AG09309 (cell line): ENCODE measurements at regions not wholly inside any gene's neighbourhood (a gene's known extent, or its start where the extent isn't known, plus 50 kb on each side); places are given as distances from the start of the nearest gene placed in this dataset.

Source experiments
- DNase-seq: peaks from one replicate; pipeline ENCODE4 v3.0.0-alpha.2; 2010; ENCODE audit warnings: low read depth
- H3K4me3 ChIP-seq: 2 replicates; pipeline ENCODE4 v1.5.1; 2011; ENCODE audit warnings: mild to moderate bottlenecking, low read depth, low read length, moderate library complexity; ENCODE audit not compliant: control insufficient read depth
- CTCF ChIP-seq: IDR thresholded peaks from 2 replicates; pipeline ENCODE4 v1.5.1; 2011; ENCODE audit warnings: mild to moderate bottlenecking, low read depth, low read length, inconsistent platforms; ENCODE audit not compliant: insufficient read depth, control insufficient read depth; ENCODE audit errors: missing control alignments

GRCh38 chr15:77807115-77807514 lies 174.4 kb upstream of the LINGO1 start:
- no peak for DNase-seq
- no peak overlapping the region for H3K4me3 ChIP-seq
- no peak for TF ChIP-seq CTCF

GRCh38 chr15:77804210-77804609 lies 171.5 kb upstream of the LINGO1 start:
- H3K4me3 ChIP-seq = no peak overlapping the region

GRCh38 chr15:77803487-77803886 lies 170.8 kb upstream of the LINGO1 start:
- no peak for DNase-seq
- H3K4me3 ChIP-seq = no peak overlapping the region
- TF ChIP-seq CTCF = no peak

More at GRCh38 chr15:77804210-77804609, 171.5 kb upstream of the LINGO1 start:
- DNase-seq = no peak
- no peak for TF ChIP-seq CTCF

GRCh38 chr15:77800305-77800704 lies 167.6 kb upstream of the LINGO1 start:
- DNase-seq = no peak
- TF ChIP-seq CTCF = no peak
- no peak overlapping the region for H3K4me3 ChIP-seq

GRCh38 chr15:77798847-77799246 lies 166.1 kb upstream of the LINGO1 start:
- TF ChIP-seq CTCF = no peak
- DNase-seq = no peak
- no peak overlapping the region for H3K4me3 ChIP-seq

GRCh38 chr15:77798151-77798835 lies 165.6 kb upstream of the LINGO1 start:
- no peak overlapping the region for H3K4me3 ChIP-seq
- no peak for DNase-seq
- no peak for TF ChIP-seq CTCF
